NCI-H2029 treated with DMSO at 0.1 percent for 48 hours (cell line): ENCODE measurements at regions not wholly inside any gene's neighbourhood (a gene's known extent, or its start where the extent isn't known, plus 50 kb on each side); places are given as distances from the start of the nearest gene placed in this dataset.
"Not testable (repeated sequence)": the region's sequence is repeated elsewhere in the genome, so short reads cannot be mapped to it uniquely, and the experiment has no call there.

Source experiments
- DNase-seq: peaks from one replicate; lab custom pipeline; 2025; lab: John Stamatoyannopoulos, UW

DNA sequence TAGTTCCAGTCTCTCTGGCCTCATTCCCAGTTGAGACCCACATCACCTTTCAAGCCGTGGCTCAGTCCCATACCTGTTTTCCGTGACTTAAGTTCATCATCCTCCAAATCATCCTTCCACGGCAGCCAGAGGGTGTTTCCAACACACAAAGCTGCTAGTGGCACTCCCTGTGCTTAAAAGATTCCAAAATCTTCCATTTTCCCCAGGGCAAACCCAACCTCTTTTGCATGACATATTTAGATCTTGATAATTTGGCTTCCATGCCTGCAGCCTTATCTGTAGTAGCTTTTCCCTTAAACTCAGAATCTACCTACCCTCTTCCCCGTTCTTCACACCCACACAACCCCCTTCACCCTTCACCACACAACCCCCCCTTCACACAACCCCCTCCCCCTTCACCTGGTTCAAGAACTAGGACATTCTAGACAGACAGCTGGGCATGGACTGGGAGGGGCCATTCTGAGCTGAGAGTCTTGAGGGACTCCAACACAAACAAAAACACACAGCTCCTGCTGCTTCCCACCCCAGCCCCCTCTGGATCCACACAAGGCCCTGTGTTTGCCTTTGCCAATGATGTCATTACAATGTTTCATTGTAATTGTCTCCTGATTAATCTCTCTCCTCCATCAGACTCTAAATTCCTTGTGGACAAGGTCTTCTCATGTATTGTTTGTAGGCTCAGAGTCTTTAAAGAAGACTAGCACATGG, 268.2 kb downstream of the SH3GL2 start:
- DNase-seq: no peak

DNA sequence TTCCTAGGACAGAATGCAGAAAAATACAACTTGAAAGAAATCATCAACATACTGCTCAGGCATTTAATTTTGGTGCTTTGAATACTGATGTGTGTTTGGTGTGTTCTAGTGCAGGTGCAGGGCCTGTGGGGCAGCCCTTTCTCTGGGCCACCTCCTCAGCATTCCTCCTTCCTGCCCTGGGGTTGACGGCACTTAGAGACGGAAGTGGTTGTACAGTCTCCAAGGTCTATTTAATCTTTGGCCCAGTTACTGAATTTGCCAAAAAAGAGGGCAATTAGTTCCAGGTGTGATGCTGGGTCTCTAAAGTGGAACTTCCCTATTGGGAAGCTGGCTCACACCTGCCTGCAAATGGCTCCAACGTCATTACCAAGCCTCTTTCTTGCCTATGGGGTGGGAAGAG, 269.0 kb downstream of the SH3GL2 start:
- DNase-seq: no peak

DNA sequence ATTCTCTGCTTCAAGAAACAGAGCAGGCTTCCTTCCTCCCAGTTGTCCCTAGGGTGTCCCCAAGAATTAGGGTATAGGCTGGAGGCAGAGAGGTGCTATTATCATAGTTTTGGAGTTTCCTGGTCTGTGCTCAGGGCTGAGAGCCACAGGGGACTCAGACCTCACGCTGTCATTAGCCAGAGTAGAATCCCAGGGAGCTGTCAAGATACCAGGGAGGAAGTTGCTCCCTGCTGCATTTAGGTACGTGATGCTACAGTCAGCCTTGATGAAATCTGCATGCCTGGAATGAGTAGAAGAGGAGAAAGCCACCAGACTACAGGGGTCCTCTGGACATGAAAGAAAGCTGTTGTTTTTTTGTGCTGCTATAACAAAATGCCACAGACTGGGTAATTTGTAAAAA, 273.2 kb downstream of the SH3GL2 start:
- no peak for DNase-seq

DNA sequence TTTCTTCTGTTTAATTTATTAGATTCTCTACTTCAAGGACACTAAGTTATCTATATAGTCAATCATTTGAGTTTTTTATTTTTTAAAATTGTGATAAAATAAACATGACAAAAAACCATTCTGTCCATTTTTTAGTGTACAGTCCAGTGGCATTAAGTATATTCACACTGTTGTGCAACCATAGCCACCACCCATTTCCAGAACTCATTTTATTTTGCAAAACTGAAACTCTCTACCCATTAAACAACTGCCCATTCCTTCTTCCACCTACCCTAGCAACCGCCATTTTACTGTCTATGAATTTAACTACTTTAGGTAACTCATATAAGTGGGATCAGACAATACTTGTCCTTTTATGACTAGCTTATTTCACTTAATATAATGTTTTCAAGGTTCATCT, 275.6 kb downstream of the SH3GL2 start:
- DNase-seq: no peak

DNA sequence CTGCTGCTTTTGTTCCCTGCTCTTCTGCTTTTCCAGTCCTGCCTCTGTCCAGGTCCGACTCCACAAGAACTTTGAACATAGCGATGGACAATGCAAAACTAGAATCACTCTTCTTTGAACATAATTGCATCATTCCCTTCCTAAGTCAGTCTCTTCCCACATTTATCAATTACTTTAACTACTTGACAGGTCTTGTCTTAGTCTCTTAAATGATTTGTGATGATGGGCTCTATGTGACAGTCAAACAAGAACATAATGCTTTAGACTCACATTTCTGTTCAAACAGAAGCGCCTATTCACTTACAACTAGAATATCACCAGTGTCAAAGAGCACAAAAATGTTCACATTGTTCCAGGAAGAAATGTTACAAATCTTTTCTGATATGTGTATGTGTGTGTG, 278.1 kb downstream of the SH3GL2 start:
- DNase-seq: no peak

DNA sequence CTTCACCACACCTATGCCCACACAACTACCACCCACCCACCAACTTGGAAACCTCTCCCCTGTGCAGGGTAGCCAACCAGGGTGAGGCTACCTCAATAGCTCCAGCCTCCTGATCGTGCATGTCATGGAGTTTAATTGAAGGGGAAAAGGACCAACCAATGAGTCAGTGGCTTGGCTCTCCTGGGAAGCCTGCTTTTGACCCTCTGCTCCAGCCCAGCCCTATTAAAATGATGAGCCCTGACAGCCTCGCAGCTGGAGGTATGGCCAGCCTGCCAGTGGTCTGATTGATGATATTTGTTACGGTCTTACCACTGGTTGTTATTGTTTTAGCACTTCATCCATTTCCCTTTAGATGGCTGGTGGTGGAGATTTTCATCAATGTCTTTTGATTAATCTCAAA, 280.4 kb downstream of the SH3GL2 start:
- no peak for DNase-seq

DNA sequence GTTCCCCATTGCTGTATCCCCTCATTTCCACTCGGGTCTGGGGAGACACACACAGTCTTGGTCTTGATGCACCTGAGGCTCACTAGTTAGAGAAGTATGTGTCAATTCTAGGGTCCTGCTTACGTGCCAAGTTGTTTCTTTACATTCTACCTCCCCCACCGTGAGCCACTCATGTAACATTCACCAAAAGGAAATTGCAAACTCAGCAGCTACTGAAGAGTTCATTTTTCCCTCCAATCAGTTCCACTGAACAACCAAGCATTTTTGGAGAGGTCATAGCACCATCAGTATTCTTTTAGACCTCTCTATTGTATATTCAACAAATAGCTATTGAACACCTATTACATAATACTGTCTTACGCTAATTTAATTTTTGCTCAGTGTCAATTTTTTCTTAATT, 281.1 kb downstream of the SH3GL2 start:
- DNase-seq: no peak

DNA sequence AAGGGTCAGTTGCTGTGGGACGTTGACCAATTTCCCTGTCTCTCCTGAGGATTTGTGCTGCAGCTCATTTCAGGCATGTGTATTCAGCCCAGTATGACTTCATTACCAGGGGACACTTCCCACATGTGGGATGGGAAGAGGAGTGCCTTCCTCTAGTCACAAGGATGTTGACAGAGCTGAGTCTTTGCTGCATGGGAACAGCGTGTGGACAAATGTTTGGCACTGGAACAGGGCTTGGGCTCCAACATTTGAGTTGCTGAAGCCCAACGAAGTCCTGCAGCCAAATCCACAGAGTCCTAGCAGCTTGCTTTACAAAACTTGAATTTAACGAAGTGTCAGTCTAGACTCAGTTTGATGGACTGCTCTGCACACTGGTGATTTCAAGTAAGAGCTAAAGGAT, 283.2 kb downstream of the SH3GL2 start:
- DNase-seq: no peak

DNA sequence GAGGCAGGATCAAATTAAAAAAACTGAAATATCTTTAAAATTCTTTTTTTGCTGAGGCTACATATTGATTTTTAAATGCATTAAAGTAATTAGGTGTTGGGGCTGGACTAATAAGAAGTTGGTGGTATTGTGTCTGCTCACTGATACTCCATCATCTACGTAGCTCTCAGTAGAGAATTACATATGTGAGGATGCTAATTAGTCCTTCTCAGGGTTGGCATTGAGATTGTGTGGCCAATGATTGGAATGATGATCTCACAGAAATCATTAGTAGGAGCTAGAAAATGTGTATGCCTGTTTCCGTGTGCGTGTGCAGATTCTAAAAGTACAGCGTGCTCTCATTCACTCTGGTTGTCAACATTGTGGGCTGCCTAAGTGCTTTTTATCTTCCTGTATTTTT, 283.8 kb downstream of the SH3GL2 start:
- no peak for DNase-seq

DNA sequence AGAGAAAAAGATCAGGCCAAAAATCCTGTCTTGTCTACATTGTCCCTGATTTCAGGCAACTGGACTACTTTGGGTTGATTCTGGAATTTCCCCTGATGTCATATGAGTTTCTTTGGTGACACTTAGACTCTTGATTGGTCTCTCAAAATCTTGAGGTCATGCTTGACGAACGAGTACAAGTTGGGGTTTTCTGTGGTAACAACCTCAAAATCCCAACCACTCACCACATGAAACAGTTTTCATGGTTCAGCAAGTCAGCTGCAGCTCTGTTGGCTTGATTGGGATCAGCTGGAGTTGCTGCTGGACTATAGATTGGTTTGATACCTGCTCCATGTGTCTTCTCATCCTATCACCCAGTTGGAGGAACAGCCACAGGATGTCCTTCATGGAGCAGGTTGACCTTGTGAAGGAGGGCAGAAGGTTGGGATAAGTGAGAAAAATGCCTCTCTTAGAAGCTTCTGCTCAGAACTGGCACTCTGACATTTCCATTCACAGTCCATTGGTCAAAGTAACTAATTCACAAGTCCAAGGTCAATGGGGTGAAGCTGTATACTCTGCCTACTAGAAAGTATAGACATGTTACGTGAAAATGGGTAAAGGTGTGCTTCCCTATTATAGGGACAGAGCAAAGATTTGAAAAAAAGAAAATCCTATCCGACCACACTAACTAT, 284.5 kb downstream of the SH3GL2 start:
- no peak for DNase-seq

DNA sequence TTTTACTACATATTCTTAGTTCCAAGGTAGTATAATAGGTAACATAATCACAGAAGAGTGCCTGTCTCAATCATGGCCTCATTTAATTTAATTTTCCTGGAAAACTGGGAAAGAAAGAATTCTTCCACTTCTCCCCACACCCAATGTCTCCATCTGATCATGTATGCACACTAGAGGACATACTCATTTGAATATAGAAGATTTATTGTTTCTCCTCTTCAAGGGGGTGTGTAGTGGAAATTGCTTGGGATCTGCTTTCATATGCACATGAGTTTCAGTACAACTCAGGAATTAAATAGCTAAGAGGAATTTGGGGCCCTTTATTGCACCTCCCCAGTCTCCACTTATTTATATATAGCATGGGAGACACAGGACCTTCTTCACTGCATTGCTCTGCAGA, 285.1 kb downstream of the SH3GL2 start:
- DNase-seq: no peak

DNA sequence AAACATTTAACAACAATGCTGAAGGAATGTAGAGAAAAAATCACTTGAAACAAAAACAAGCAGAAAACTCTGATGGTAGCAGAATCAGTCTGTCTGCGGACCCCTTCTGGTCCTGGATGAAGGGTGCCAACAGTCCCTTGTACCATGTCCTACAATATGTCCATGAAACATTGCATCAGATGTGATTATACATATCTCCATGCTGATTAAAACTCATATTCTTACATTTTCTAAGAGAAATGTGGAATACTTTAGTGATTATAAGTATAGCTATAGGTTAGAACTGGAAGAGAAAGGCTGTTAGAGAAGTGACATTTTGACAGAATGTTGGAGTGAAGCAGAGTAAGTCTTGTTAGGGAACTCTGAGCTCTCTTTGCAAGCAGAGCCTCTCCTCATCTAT, 286.1 kb downstream of the SH3GL2 start:
- DNase-seq: no peak

DNA sequence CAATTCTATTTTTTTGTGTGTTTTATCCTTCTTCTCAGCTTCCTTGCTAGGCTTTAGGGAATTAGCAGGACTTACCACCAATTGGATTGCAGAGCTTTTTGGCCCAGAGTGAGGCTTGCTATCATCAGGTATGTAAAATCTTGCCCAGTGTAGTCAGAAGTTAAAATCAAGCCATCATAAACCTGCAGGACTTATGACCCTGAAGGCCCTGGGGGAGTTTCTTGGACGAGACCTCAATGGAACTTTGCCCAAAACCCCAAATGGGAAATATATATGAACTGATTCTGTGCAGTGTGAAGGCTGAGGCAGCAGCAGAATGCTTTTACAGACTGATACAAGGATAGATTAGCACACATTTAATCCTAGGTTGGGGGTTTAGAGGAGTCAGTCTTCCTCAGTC, 287.0 kb downstream of the SH3GL2 start:
- no peak for DNase-seq

DNA sequence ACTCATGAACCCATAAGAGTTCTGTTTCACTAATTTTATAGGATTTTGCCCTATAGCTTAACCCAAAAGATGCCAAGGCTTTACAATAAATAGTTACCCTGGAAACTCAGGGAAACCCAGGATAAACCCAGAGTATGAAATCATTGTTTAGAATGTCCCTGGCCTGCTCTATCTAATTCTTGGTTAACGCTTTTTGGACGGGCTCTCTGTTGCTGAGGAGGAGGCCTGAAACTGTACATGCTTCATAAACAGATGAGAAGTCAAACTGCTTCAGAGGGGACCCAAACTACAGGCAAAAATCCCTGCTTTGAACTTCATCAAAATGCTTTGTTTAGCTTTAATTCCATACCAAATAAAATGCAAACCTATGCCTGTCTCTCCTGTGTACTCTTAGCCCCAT, 291.9 kb downstream of the SH3GL2 start:
- DNase-seq: no peak

DNA sequence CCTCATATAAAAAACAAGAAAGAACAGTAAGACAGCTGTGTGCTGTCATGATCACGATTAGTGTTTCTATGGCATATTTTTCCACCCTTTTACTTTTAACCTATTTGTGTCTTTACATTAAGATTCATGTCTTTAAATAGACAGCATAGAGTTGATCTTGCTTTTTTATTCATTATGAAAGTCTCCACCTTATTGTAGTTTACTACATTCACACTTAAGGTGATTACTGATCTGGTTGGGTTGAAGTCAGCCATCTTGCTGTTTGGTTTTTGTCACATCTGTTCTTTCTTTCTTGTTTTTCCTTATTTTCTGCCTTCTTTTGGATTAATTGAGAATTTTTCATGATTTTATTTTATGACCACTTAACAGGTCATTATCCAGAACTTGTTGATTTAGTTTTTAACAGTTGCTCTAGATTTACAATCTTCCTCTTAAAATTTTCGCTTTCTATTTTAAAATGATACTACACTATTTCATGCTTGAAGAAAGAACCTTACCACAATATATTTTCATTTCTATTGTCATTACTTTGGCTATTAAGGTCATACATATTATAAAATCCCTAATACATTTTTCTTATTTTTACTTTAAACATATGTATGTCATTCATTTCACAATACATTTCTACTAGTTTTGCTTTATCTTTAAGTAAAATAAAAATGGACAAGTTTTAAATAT, 292.5 kb downstream of the SH3GL2 start:
- no peak for DNase-seq

DNA sequence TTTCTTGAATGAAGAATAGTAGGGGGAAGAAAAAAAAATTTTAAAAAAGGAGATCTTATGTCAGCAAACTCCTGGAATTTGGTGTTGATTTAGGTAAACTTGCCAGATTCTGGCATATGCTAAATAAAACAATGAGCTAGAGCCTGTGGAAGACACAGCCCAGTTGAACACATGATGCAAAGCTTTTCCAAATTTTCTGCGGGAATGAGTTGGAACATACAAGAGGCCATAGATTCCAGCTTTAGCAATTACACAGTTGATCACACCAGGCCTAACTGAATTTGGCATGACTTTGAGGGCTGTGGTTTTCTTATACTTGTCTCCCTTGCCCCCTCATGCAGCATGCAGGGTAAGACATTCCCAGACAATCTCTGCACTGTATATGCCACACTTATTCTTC, 297.0 kb downstream of the SH3GL2 start:
- DNase-seq: no peak

DNA sequence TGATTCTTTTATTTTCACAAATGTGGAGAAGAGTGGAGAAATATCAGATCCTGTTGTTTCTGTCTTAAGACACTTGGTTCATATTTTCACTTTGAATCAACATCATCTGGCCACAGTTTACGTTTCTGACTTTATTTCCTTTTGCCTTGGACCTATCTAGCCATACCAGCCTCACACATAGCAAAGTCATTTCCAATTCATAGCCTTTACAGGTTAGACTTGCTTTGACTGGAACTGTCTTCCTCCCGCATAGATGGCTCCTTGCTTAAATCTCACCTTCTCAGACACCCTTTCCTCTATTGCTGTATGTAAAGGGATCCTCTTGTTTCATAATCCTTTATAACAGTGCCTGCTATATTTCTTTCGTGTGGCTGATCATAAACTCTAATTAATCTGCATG, 297.8 kb downstream of the SH3GL2 start:
- no peak for DNase-seq

DNA sequence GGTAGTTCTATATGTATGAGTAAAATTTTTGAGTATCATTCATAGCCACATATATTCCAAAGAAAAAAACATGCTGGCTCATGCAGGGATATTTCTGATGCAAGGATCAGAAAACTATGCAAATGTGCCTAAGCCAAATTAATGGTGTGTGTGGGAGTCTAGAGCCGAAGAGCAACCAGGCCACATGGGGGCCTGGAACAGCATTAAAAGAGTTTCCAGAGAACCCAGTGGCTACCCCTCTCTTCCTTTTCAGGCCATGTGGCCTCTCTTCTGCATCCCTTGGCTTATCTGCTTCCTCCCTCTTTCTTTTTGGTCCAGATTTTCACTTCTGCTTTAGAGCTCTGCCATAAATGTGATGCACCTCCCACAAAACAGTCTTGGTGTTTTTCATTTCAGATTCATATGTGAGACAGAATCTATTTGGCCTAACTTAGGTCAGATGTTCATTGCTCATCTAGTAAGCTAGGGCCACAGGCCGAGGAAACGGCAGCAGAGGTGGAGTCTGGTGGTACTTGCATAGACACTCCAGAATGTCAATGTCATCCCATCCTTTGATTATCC, 300.0 kb downstream of the SH3GL2 start:
- DNase-seq: no peak

DNA sequence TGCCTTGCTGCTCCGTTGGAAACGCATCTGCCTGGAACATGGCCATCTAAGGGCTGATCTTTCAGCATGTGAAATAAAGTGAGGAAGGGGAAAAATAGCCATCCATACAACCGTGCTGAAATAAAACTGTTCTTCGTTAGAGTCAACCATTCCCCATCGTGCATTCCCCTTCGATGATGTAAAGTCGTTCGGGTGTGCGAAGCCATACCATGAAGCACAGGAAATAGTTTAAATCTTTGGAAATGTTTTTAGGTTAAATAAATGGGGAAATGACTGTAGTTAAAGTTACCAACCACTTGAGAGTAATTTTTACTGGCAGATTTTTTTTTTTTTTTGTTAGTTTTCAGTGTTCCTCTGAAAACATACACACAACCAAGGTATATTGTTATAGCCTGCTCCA, 302.5 kb downstream of the SH3GL2 start:
- DNase-seq: no peak

DNA sequence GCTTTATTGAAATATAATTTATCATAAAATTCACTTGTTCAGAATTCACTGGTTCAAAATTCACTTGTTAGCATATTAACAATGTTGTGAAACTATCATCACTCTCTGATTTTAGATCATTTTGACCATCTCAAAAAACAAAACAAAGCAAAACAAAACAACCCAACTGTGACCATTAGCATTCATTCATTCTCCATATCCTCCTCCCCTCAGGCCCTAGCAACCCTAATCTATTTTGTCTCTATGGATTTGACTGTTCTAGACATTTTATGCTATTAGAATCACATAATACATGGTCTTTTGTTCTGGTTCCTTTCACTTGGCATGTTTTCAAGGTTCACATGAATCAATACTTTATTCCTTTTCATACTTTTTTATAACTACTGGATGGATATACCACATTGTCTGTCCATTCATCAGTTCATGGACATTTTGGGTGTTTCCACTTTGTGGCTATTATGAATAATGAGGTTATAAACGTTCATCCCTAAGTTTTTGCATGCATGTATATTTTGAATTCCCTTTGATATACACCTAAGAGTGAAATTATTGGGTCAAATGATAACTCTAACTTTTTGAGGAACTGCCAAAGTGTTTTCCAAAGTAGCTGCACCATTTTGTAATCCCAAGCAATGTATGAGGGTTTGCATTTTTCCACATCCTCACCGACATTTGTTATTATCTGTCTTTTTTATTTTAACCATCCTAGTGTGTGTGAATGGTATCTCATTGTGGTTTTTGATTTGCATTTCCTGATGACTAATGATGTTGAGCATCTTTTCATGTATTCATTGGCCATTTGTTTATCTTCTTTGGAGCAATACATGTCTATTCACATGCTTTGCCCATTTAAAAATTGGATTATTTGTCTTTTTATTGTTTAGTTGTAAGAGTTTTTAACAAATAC, 304.1 kb downstream of the SH3GL2 start:
- no peak for DNase-seq

DNA sequence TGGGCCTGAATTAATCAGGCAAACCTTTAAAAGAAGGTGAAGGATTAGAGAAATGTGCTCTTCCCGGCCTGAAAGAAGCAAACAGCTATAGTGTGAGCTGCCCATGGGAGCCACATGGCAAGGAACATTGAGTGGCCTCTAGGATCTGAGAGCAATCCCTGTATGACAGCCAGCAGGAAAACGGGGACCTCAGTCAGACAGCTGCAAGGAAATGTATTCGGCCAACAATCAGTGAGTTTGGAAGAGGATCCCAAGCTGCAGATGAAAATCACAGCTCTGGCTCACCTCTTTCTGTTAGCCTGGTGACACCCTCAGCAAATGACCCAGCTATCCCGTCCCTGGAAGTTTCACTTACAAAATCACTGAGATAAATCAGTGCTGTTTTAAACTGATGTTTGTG, 309.2 kb downstream of the SH3GL2 start:
- no peak for DNase-seq

DNA sequence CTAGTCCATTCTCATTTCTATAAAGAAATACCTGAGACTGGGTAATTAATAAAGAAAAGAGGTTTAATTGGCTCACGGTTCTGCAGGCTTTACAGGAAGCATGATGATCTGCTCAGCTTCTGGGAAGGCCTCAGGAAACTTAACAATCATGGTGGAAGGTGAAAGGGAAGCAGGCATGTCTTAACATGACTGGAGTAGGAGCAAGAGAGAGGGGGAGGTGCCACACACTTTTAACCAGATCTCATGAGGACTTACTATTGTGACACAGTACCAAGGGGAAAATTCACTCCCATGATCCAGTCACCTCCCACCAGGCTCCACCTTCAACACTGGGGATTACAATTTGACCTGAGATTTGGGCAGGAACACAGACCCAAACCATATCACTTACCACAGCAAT, 310.1 kb downstream of the SH3GL2 start:
- not testable (repeated sequence) for DNase-seq
